ENCODE measurements at regions not wholly inside any gene's neighbourhood (a gene's known extent, or its start where the extent isn't known, plus 50 kb on each side); places are given as distances from the start of the nearest gene placed in this dataset.

GRCh38 chr1:185581961-185582725 lies 152.0 kb upstream of the HMCN1 start:
- no peak for TF ChIP-seq CTCF (IDR thresholded peaks at IDR 0.05; ENCODE audit: extremely low read depth in 1 of 2, insufficient read depth in 1 of 2, low read depth in 1 of 2, low read length in 2 of 2)
- TF ChIP-seq MAX (IDR thresholded peaks at IDR 0.05; ENCODE audit: insufficient read depth, insufficient read length), result no peak
- no peak for TF ChIP-seq EZH2 (IDR thresholded peaks at IDR 0.05; ENCODE audit: borderline replicate concordance, low read depth, low read length, severe bottlenecking)
- TF ChIP-seq POLR2AphosphoS5 (IDR thresholded peaks at IDR 0.05; ENCODE audit: insufficient read depth, low read depth, low read length), result no peak
- TF ChIP-seq POLR2A (IDR thresholded peaks at IDR 0.05; ENCODE audit: low read depth, low read length), result no peak
- no peak for TF ChIP-seq JUN (IDR thresholded peaks at IDR 0.05; ENCODE audit: borderline replicate concordance, insufficient read depth, insufficient read length, low read depth)
- TF ChIP-seq MYC (IDR thresholded peaks at IDR 0.05; ENCODE audit: low read depth, low read length), result no peak

Data from endothelial cell of umbilical vein (primary cell).